Thyroid gland (tissue), 4 donors: ENCODE measurements at regions not wholly inside any gene's neighbourhood (a gene's known extent, or its start where the extent isn't known, plus 50 kb on each side); places are given as distances from the start of the nearest gene placed in this dataset.

ENCODE experiments used
- DNase-seq, 2 donors: peaks; one replicate each; pipeline ENCODE4 v3.0.0-alpha.2; 2019
- H3K27ac ChIP-seq, 3 donors: fragments of 200-600 bp; sonication (generic); 1 replicate in 2 of 3; 2 replicates in 1 of 3; pipeline ENCODE4 v1.5.1; 2016 to 2019; ENCODE audit warnings: mild to moderate bottlenecking in 1 of 3, moderate library complexity in 1 of 3
- H3K27me3 ChIP-seq: fragments of 200-600 bp; sonication (generic); one replicate; pipeline ENCODE4 v1.5.1; 2019
- H3K36me3 ChIP-seq, 2 donors: fragments of 200-600 bp; sonication (generic); one replicate each; pipeline ENCODE4 v1.5.1; 2016 to 2019
- H3K4me1 ChIP-seq, 2 donors: fragments of 200-600 bp; sonication (generic); one replicate each; pipeline ENCODE4 v1.5.1; 2017 to 2019
- H3K4me3 ChIP-seq, 3 donors: fragments of 200-600 bp; sonication (generic); replicated peaks in 1 of 3; 1 replicate in 2 of 3; 2 replicates in 1 of 3; pipeline ENCODE4 v1.5.1; 2016; ENCODE audit warnings: mild to moderate bottlenecking in 1 of 3
- H3K9me3 ChIP-seq: fragments of 200-600 bp; sonication (generic); one replicate; pipeline ENCODE4 v1.5.1; 2017
- CTCF ChIP-seq, 6 experiments: fragments of 200-600 bp in 3 of 6; fragments of 450-650 bp in 3 of 6; sonication (generic) in 3 of 6; IDR thresholded peaks; one replicate each; pipeline ENCODE4 v1.5.1; 2016 to 2019; ENCODE audit warnings: antibody characterized with exemption in 6 of 6, mild to moderate bottlenecking in 2 of 6, inconsistent platforms in 1 of 6, moderate library complexity in 1 of 6
- POLR2A ChIP-seq, 2 donors: fragments of 450-650 bp; IDR thresholded peaks; one replicate each; pipeline ENCODE4 v1.6.1; 2017; ENCODE audit warnings: antibody characterized with exemption in 2 of 2, mild to moderate bottlenecking in 2 of 2, moderate library complexity in 1 of 2
- WGBS, 2 donors: methylation state at CpG; one replicate each; pipeline ENCODE4 v1.1.5; 2017; 5-methylcytosine and 5-hydroxymethylcytosine counted together
- intact Hi-C: fragments of 100-400 bp; cut with DNase I; formaldehyde crosslinking; loops from one replicate; pipeline ENCODE4 v1.15.1; 2023

- H3K9me3 ChIP-seq, result no peaks in the 10 kb centered on the region
- DNase-seq, result no peak
- no peaks in the 10 kb centered on the region for H3K4me1 ChIP-seq
- 73 to 81% methylated on average over 3 of the region's 3 CpGs for WGBS, 2 donors
- no peaks in the 10 kb centered on the region for H3K27me3 ChIP-seq
- no peak for TF ChIP-seq POLR2A (IDR thresholded peaks at IDR 0.05)
- H3K36me3 ChIP-seq, result no peaks in the 10 kb centered on the region
- no peak overlapping the region for H3K27ac ChIP-seq
- no peak overlapping the region for H3K4me3 ChIP-seq
- intact Hi-C loops, result no loop called here
These were observed 258.2 kb upstream of the MAP3K1 start for GRCh38 chr5:56557198-56557597.

GRCh38 chr5:56552612-56553268 is 262.6 kb upstream of the MAP3K1 start:
- no peak overlapping the region for H3K27ac ChIP-seq
- H3K9me3 ChIP-seq, result no peaks in the 10 kb centered on the region
- no peaks in the 10 kb centered on the region for H3K27me3 ChIP-seq
- DNase-seq, result no peak
- TF ChIP-seq CTCF (IDR thresholded peaks at IDR 0.05), result no peak
- TF ChIP-seq POLR2A (IDR thresholded peaks at IDR 0.05), result no peak
- no peak overlapping the region for H3K4me3 ChIP-seq
- intact Hi-C loops, result no loop called here
- H3K4me1 ChIP-seq, result no peaks in the 10 kb centered on the region
- no peaks in the 10 kb centered on the region for H3K36me3 ChIP-seq

GRCh38 chr5:56550227-56550626 is 265.1 kb upstream of the MAP3K1 start:
- Histone ChIP-seq H3K27me3 (no peaks in the 10 kb centered on the region), H3K27ac (no peak overlapping the region), H3K9me3 (no peaks in the 10 kb centered on the region), H3K4me1 (no peaks in the 10 kb centered on the region), H3K36me3 (no peaks in the 10 kb centered on the region), H3K4me3 (no peak overlapping the region)
- WGBS, 2 donors, result 78 to 86% methylated on average over 2 of the region's 2 CpGs
- TF ChIP-seq CTCF (IDR thresholded peaks at IDR 0.05) (no peak), POLR2A (IDR thresholded peaks at IDR 0.05) (no peak)
- DNase-seq, result no peak
- intact Hi-C loops, result no loop called here

- H3K4me1 ChIP-seq, result no peaks in the 10 kb centered on the region
- H3K4me3 ChIP-seq, result no peak overlapping the region
- intact Hi-C loops, result no loop called here
- no peaks in the 10 kb centered on the region for H3K9me3 ChIP-seq
- WGBS, 2 donors, result 87 to 90% methylated on average over 3 of the region's 3 CpGs
- no peak overlapping the region for H3K27ac ChIP-seq
- H3K36me3 ChIP-seq, result no peaks in the 10 kb centered on the region
- no peak for TF ChIP-seq POLR2A (IDR thresholded peaks at IDR 0.05)
- TF ChIP-seq CTCF (IDR thresholded peaks at IDR 0.05), result no peak
- H3K27me3 ChIP-seq, result no peaks in the 10 kb centered on the region
- DNase-seq, result no peak
These were observed 266.1 kb upstream of the MAP3K1 start for GRCh38 chr5:56549096-56549886.

- 91 to 95% methylated on average over 7 of the region's 7 CpGs for WGBS, 2 donors
These were observed 270.3 kb upstream of the MAP3K1 start for GRCh38 chr5:56545016-56545415.

More at GRCh38 chr5:56545016-56545415, 270.3 kb upstream of the MAP3K1 start:
- Histone ChIP-seq H3K27ac (no peak overlapping the region), H3K9me3 (no peaks in the 10 kb centered on the region), H3K27me3 (no peaks in the 10 kb centered on the region), H3K36me3 (no peaks in the 10 kb centered on the region), H3K4me3 (no peak overlapping the region), H3K4me1 (no peaks in the 10 kb centered on the region)
- intact Hi-C loops, result no loop called here
- DNase-seq, result no peak
- TF ChIP-seq CTCF (IDR thresholded peaks at IDR 0.05) (no peak), POLR2A (IDR thresholded peaks at IDR 0.05) (no peak)
